Coronary artery (tissue), 2 donors: ENCODE measurements at regions not wholly inside any gene's neighbourhood (a gene's known extent, or its start where the extent isn't known, plus 50 kb on each side); places are given as distances from the start of the nearest gene placed in this dataset.
A peak's percentile ranks its signal among the peaks of the same experiment; 100 is the strongest.

ENCODE experiments used
- DNase-seq: peaks from one replicate; pipeline ENCODE4 v3.0.0-alpha.2; 2017; ENCODE audit warnings: low spot score
- H3K27ac ChIP-seq, 2 donors: fragments of 200-600 bp; sonication (generic); one replicate each; pipeline ENCODE4 v1.5.1; 2016 to 2019
- H3K4me3 ChIP-seq: fragments of 200-600 bp; sonication (generic); 2 replicates; pipeline ENCODE4 v1.5.1; 2016; ENCODE audit warnings: mild to moderate bottlenecking, moderate library complexity
- CTCF ChIP-seq: fragments of 200-600 bp; sonication (generic); IDR thresholded peaks from one replicate; pipeline ENCODE4 v1.5.1; 2019; ENCODE audit warnings: antibody characterized with exemption

GRCh38 chr12:58301730-58302122, 360.4 kb downstream of the ATP23 start:
- no peak for TF ChIP-seq CTCF
- Histone ChIP-seq H3K27ac (no peak overlapping the region), H3K4me3 (no peak overlapping the region)
- DNase-seq = no peak

GRCh38 chr12:58302487-58303011, 361.2 kb downstream of the ATP23 start:
- no peak overlapping the region for H3K4me3 ChIP-seq
- TF ChIP-seq CTCF = no peak
- DNase-seq = no peak
- H3K27ac ChIP-seq = no peak overlapping the region

GRCh38 chr12:58306266-58307000, 365.1 kb downstream of the ATP23 start:
- TF ChIP-seq CTCF = no peak
- no peak overlapping the region for H3K27ac ChIP-seq
- no peak overlapping the region for H3K4me3 ChIP-seq
- DNase-seq = no peak

GRCh38 chr12:58309806-58310205, 368.4 kb downstream of the ATP23 start:
- DNase-seq = no peak
- Histone ChIP-seq H3K27ac (no peak overlapping the region), H3K4me3 (no peak overlapping the region)
- no peak for TF ChIP-seq CTCF

- DNase-seq = no peak
- TF ChIP-seq CTCF = no peak
- Histone ChIP-seq H3K4me3 (no peak overlapping the region), H3K27ac (no peak overlapping the region)
Measured at GRCh38 chr12:58310368-58310767, 369.0 kb downstream of the ATP23 start.

GRCh38 chr12:58310809-58311622, 369.6 kb downstream of the ATP23 start:
- peak overlapping the region; percentile 27 to 43 for H3K27ac ChIP-seq
- no peak for DNase-seq
- H3K4me3 ChIP-seq = no peak overlapping the region
- no peak for TF ChIP-seq CTCF
